Naive thymus-derived CD8-positive, alpha-beta T cell (primary cell): ENCODE measurements at regions not wholly inside any gene's neighbourhood (a gene's known extent, or its start where the extent isn't known, plus 50 kb on each side); places are given as distances from the start of the nearest gene placed in this dataset.

Source experiments
- ATAC-seq, 2 donors: fragments of 150-1000 bp; cut with Tn5 transposase in 1 of 2; sonication (Bioruptor Pico), chemical (Tn5 transposase) in 1 of 2; 1 replicate in 1 of 2; 2 replicates in 1 of 2; pipeline ENCODE4 v1.10.0; 2021; ENCODE audit warnings: mild to moderate bottlenecking in 2 of 2, moderate library complexity in 2 of 2
- POLR2A ChIA-PET: fragments of 350-600 bp; sonication (Branson Sonifier 250); formaldehyde crosslinking; loops from one replicate; lab custom pipeline; 2021; ENCODE audit warnings: antibody characterized with exemption; lab: Charles Lee
- DNase-seq, 10 donors: peaks; one replicate each; pipeline versions ENCODE4 v3.0.0 to v3.0.0-alpha.2; 2020 to 2022
- H3K27ac Mint-ChIP-seq, 10 donors: one replicate each; pipeline ENCODE4 v1.8.0; 2020 to 2022; ENCODE audit warnings: mild to moderate bottlenecking in 10 of 10, mixed read lengths in 10 of 10, moderate library complexity in 4 of 10, inconsistent platforms in 1 of 10
- H3K27me3 Mint-ChIP-seq, 5 donors: one replicate each; pipeline ENCODE4 v1.8.0; 2021 to 2022; ENCODE audit warnings: mixed read lengths in 5 of 5
- H3K36me3 Mint-ChIP-seq, 3 donors: one replicate each; pipeline ENCODE4 v1.8.0; 2020 to 2022; ENCODE audit warnings: mixed read lengths in 3 of 3, mild to moderate bottlenecking in 2 of 3, inconsistent platforms in 1 of 3
- H3K4me1 Mint-ChIP-seq, 4 donors: one replicate each; pipeline ENCODE4 v1.8.0; 2021 to 2022; ENCODE audit warnings: mixed read lengths in 4 of 4
- H3K4me3 Mint-ChIP-seq, 10 donors: one replicate each; pipeline ENCODE4 v1.8.0; 2020 to 2022; ENCODE audit warnings: mild to moderate bottlenecking in 10 of 10, mixed read lengths in 10 of 10, moderate library complexity in 6 of 10, inconsistent platforms in 1 of 10
- H3K9me3 Mint-ChIP-seq, 9 donors: one replicate each; pipeline ENCODE4 v1.8.0; 2020 to 2022; ENCODE audit warnings: mixed read lengths in 9 of 9, mild to moderate bottlenecking in 3 of 9, inconsistent platforms in 1 of 9, moderate library complexity in 1 of 9

- POLR2A ChIA-PET = interaction anchor here (0.6 kb wide), 1 partner anchor 20 kb away, joined by 3 read pairs; no protein-coding TSS in a partner anchor
Observed at GRCh38 chr19:32188921-32189320, 156.5 kb upstream of the ZNF507 start.

GRCh38 chr19:32189956-32190706 is 155.3 kb upstream of the ZNF507 start:
- Mint-ChIP-seq H3K36me3 (no peaks in the 10 kb centered on the region), H3K27me3 (peaks cover 2 to 23% (median 5%) of the 10 kb centered on the region in 5 donors), H3K4me3 (no peak overlapping the region), H3K27ac (no peak overlapping the region), H3K4me1 (peaks cover 0 to 2% (median 0%) of the 10 kb centered on the region in 4 donors), H3K9me3 (peaks cover 0 to 8% (median 3%) of the 10 kb centered on the region in 9 donors)
- ATAC-seq (no peak), DNase-seq (no peak)
- POLR2A ChIA-PET = no interaction called here

More at GRCh38 chr19:32188921-32189320, 156.5 kb upstream of the ZNF507 start:
- no peak overlapping the region for H3K27ac Mint-ChIP-seq
- no peak for ATAC-seq
- no peak overlapping the region for H3K4me3 Mint-ChIP-seq
- H3K4me1 Mint-ChIP-seq = peaks cover 0 to 2% (median 0%) of the 10 kb centered on the region in 4 donors
- no peaks in the 10 kb centered on the region for H3K36me3 Mint-ChIP-seq
- H3K9me3 Mint-ChIP-seq = peaks cover 0 to 10% (median 3%) of the 10 kb centered on the region in 9 donors
- H3K27me3 Mint-ChIP-seq = peaks cover 2 to 23% (median 5%) of the 10 kb centered on the region in 5 donors
- no peak for DNase-seq

- ATAC-seq = no peak
- H3K4me1 Mint-ChIP-seq = peaks cover 0 to 2% (median 0%) of the 10 kb centered on the region in 4 donors
- H3K4me3 Mint-ChIP-seq = no peak overlapping the region
- POLR2A ChIA-PET = no interaction called here
- no peak for DNase-seq
- peaks cover 0 to 4% (median 2%) of the 10 kb centered on the region in 9 donors for H3K9me3 Mint-ChIP-seq
- no peaks in the 10 kb centered on the region for H3K36me3 Mint-ChIP-seq
- peaks cover 2 to 21% (median 6%) of the 10 kb centered on the region in 5 donors for H3K27me3 Mint-ChIP-seq
- H3K27ac Mint-ChIP-seq = no peak overlapping the region
Observed at GRCh38 chr19:32191921-32192320, 153.5 kb upstream of the ZNF507 start.

GRCh38 chr19:32195706-32196610 is 149.5 kb upstream of the ZNF507 start:
- H3K27me3 Mint-ChIP-seq = peaks cover 0 to 8% (median 4%) of the 10 kb centered on the region in 5 donors
- no peak for DNase-seq
- no peak overlapping the region for H3K27ac Mint-ChIP-seq
- H3K36me3 Mint-ChIP-seq = no peaks in the 10 kb centered on the region
- ATAC-seq = no peak
- no peak overlapping the region for H3K4me3 Mint-ChIP-seq
- peaks cover 0 to 2% (median under 1%) of the 10 kb centered on the region in 4 donors for H3K4me1 Mint-ChIP-seq
- H3K9me3 Mint-ChIP-seq = peaks cover 0 to 4% (median 0%) of the 10 kb centered on the region in 9 donors
- POLR2A ChIA-PET = no interaction called here

GRCh38 chr19:32196690-32197420 is 148.6 kb upstream of the ZNF507 start:
- POLR2A ChIA-PET = no interaction called here
- no peaks in the 10 kb centered on the region for H3K36me3 Mint-ChIP-seq
- no peak for ATAC-seq
- no peak for DNase-seq
- H3K9me3 Mint-ChIP-seq = peaks cover 0 to 4% (median 0%) of the 10 kb centered on the region in 9 donors
- H3K27ac Mint-ChIP-seq = no peak overlapping the region
- peaks cover 0 to 9% (median 5%) of the 10 kb centered on the region in 4 donors for H3K4me1 Mint-ChIP-seq
- peaks cover 3 to 11% (median 7%) of the 10 kb centered on the region in 5 donors for H3K27me3 Mint-ChIP-seq
- H3K4me3 Mint-ChIP-seq = no peak overlapping the region

GRCh38 chr19:32197896-32198882 is 147.2 kb upstream of the ZNF507 start:
- Mint-ChIP-seq H3K36me3 (no peaks in the 10 kb centered on the region), H3K4me3 (no peak overlapping the region), H3K4me1 (peaks cover 1 to 13% (median 6%) of the 10 kb centered on the region in 4 donors), H3K9me3 (peaks cover 0 to 4% (median 0%) of the 10 kb centered on the region in 9 donors), H3K27me3 (peaks cover 5 to 24% (median 8%) of the 10 kb centered on the region in 5 donors), H3K27ac (no peak overlapping the region)
- DNase-seq (no peak), ATAC-seq (no peak)
- POLR2A ChIA-PET = no interaction called here

- no peak overlapping the region for H3K27ac Mint-ChIP-seq
- ATAC-seq = no peak
- peaks cover 1 to 13% (median 6%) of the 10 kb centered on the region in 4 donors for H3K4me1 Mint-ChIP-seq
- POLR2A ChIA-PET = no interaction called here
- peaks cover 9 to 30% (median 12%) of the 10 kb centered on the region in 5 donors for H3K27me3 Mint-ChIP-seq
- no peak for DNase-seq
- no peak overlapping the region for H3K4me3 Mint-ChIP-seq
- no peaks in the 10 kb centered on the region for H3K36me3 Mint-ChIP-seq
- peaks cover 0 to 2% (median 0%) of the 10 kb centered on the region in 9 donors for H3K9me3 Mint-ChIP-seq
Observed at GRCh38 chr19:32199501-32200040, 145.8 kb upstream of the ZNF507 start.

GRCh38 chr19:32200312-32201038 is 144.9 kb upstream of the ZNF507 start:
- DNase-seq (no peak), ATAC-seq (no peak)
- H3K9me3 Mint-ChIP-seq = peaks cover 0 to 2% (median 0%) of the 10 kb centered on the region in 9 donors
- no peaks in the 10 kb centered on the region for H3K36me3 Mint-ChIP-seq
- no peak overlapping the region for H3K4me3 Mint-ChIP-seq
- no peak overlapping the region for H3K27ac Mint-ChIP-seq
- H3K27me3 Mint-ChIP-seq = peaks cover 9 to 30% (median 12%) of the 10 kb centered on the region in 5 donors
- H3K4me1 Mint-ChIP-seq = peaks cover 1 to 13% (median 6%) of the 10 kb centered on the region in 4 donors
- POLR2A ChIA-PET = no interaction called here

- Mint-ChIP-seq H3K4me3 (no peak overlapping the region), H3K9me3 (no peaks in the 10 kb centered on the region), H3K27ac (no peak overlapping the region), H3K36me3 (peaks cover 0 to 2% (median 0%) of the 10 kb centered on the region in 3 donors), H3K27me3 (peaks cover 13 to 30% (median 16%) of the 10 kb centered on the region in 5 donors), H3K4me1 (peaks cover 1 to 13% (median 6%) of the 10 kb centered on the region in 4 donors)
- DNase-seq (no peak), ATAC-seq (no peak)
- POLR2A ChIA-PET = no interaction called here
Observed at GRCh38 chr19:32201211-32201610, 144.2 kb upstream of the ZNF507 start.

- DNase-seq (no peak), ATAC-seq (no peak)
- Mint-ChIP-seq H3K9me3 (no peaks in the 10 kb centered on the region), H3K36me3 (peaks cover 0 to 4% (median 0%) of the 10 kb centered on the region in 3 donors), H3K4me1 (peaks cover 1 to 13% (median 6%) of the 10 kb centered on the region in 4 donors), H3K4me3 (no peak overlapping the region), H3K27ac (no peak overlapping the region), H3K27me3 (peaks cover 14 to 31% (median 18%) of the 10 kb centered on the region in 5 donors)
- POLR2A ChIA-PET = no interaction called here
Observed at GRCh38 chr19:32201636-32202051, 143.8 kb upstream of the ZNF507 start.
